ENCODE measurements at regions not wholly inside any gene's neighbourhood (a gene's known extent, or its start where the extent isn't known, plus 50 kb on each side); places are given as distances from the start of the nearest gene placed in this dataset.

GRCh38 chrX:109826954-109827708, 94.1 kb upstream of the ACSL4 start:
- Histone ChIP-seq H3K9me3 (no peaks in the 10 kb centered on the region), H3K4me3 (no peak overlapping the region), H3K27ac (no peak overlapping the region), H3K27me3 (replicated peaks; ENCODE audit: insufficient read depth) (no peaks in the 10 kb centered on the region), H3K36me3 (no peaks in the 10 kb centered on the region), H3K4me1 (ENCODE audit: control insufficient read depth in 1 of 2, low read depth in 2 of 2) (no peaks in the 10 kb centered on the region)
- ATAC-seq (ENCODE audit: insufficient number of reproducible peaks, low FRiP score, low read depth) (no peak), DNase-seq (ENCODE audit: low spot score) (no peak)
- TF ChIP-seq, protein P1, sequence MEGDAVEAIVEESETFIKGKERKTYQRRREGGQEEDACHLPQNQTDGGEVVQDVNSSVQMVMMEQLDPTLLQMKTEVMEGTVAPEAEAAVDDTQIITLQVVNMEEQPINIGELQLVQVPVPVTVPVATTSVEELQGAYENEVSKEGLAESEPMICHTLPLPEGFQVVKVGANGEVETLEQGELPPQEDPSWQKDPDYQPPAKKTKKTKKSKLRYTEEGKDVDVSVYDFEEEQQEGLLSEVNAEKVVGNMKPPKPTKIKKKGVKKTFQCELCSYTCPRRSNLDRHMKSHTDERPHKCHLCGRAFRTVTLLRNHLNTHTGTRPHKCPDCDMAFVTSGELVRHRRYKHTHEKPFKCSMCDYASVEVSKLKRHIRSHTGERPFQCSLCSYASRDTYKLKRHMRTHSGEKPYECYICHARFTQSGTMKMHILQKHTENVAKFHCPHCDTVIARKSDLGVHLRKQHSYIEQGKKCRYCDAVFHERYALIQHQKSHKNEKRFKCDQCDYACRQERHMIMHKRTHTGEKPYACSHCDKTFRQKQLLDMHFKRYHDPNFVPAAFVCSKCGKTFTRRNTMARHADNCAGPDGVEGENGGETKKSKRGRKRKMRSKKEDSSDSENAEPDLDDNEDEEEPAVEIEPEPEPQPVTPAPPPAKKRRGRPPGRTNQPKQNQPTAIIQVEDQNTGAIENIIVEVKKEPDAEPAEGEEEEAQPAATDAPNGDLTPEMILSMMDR (IDR thresholded peaks at IDR 0.05): no peak

DNA sequence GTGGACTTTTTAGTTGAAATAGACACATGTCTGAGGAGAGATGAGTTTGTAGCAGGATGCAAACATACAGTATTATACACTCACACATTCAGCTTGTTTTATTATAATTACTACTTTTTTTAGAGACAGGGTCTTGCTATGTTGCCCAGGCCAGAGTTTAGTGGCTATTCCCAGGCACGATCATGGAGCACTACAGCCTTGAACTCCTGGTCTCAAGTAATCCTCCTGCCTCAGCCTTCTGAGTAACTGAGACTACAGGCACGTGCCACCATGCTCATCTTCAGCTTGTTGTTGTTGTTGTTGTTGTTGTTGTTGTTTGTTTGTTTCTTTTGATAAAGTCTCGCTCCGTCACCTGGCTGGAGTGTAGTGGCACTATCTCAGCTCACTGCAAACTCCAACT, 94.7 kb upstream of the ACSL4 start:
- Histone ChIP-seq H3K4me1 (ENCODE audit: control insufficient read depth in 1 of 2, low read depth in 2 of 2) (no peaks in the 10 kb centered on the region), H3K27ac (no peak overlapping the region), H3K36me3 (no peaks in the 10 kb centered on the region), H3K4me3 (no peak overlapping the region), H3K9me3 (no peaks in the 10 kb centered on the region), H3K27me3 (replicated peaks; ENCODE audit: insufficient read depth) (no peaks in the 10 kb centered on the region)
- no peak for DNase-seq (ENCODE audit: low spot score)
- TF ChIP-seq, protein P1 (IDR thresholded peaks at IDR 0.05): no peak
- ATAC-seq (ENCODE audit: insufficient number of reproducible peaks, low FRiP score, low read depth): no peak

DNA sequence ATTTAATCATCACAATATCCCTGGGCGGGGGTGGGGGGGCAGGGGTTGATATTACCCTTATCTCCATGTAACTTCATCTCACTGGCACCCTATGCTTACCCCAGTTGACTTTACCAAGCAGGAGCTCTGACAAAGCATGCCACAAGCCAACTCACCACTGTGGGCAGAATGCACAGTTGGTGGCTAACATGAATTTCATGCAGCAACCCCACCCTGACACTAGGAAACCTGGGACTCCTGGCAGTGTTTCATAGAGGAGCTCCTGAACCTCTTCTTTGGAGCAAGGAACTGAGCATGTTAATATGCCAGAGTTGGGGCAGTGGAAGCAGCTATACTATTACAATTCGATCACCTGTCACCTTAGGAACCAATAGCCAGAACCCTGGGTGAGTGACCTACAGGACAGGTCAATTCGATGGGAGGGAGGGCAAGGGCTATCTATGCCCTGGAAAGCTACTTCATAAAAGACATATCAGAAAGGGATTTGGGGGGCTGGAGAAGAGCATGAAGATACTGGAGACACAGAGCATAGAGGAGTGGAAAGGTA, 97.2 kb upstream of the ACSL4 start:
- no peak for DNase-seq (ENCODE audit: low spot score)
- Histone ChIP-seq H3K27ac (no peak overlapping the region), H3K36me3 (no peaks in the 10 kb centered on the region), H3K4me1 (ENCODE audit: control insufficient read depth in 1 of 2, low read depth in 2 of 2) (no peaks in the 10 kb centered on the region), H3K4me3 (no peak overlapping the region), H3K9me3 (no peaks in the 10 kb centered on the region), H3K27me3 (replicated peaks; ENCODE audit: insufficient read depth) (no peaks in the 10 kb centered on the region)
- ATAC-seq (ENCODE audit: insufficient number of reproducible peaks, low FRiP score, low read depth): no peak
- TF ChIP-seq, protein P1 (IDR thresholded peaks at IDR 0.05): no peak

GRCh38 chrX:109830704-109831206, 97.7 kb upstream of the ACSL4 start:
- no peaks in the 10 kb centered on the region for H3K27me3 ChIP-seq (replicated peaks; ENCODE audit: insufficient read depth)
- H3K4me3 ChIP-seq: no peak overlapping the region
- no peaks in the 10 kb centered on the region for H3K4me1 ChIP-seq (ENCODE audit: control insufficient read depth in 1 of 2, low read depth in 2 of 2)
- TF ChIP-seq, protein P1 (IDR thresholded peaks at IDR 0.05): no peak
- ATAC-seq (ENCODE audit: insufficient number of reproducible peaks, low FRiP score, low read depth) (peak; percentile 43), DNase-seq (ENCODE audit: low spot score) (no peak)
- no peaks in the 10 kb centered on the region for H3K36me3 ChIP-seq
- H3K9me3 ChIP-seq: no peaks in the 10 kb centered on the region
- H3K27ac ChIP-seq: no peak overlapping the region

DNA sequence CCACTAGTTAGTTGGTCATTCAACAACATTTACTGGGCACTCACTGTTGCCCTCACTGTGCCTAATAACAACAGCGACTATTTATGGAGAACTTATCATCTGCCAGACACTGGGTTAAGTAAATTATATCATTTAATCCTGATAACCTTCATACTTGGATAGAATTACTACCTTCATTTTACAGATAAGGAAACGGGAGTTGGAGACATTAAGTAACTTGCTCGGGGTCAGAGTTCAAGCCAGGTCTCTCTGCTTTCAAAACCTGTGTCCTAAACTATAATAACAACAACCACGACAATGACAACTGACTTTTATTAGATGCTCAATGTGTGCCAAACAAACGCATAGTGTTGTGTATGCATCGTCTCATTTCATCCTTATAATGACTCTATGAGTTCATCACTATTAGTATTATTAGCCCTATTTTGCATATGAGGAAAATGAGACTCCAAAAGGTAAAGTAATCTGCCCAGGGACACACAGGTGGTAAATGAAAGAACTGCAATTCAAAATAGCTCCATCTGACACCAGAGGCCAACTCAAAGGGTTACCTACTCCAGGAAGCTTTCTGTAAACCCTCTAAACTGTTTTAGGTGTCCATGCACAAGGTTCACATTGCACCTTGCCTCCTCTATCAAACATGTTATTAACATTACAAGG, 98.4 kb upstream of the ACSL4 start:
- Histone ChIP-seq H3K4me1 (ENCODE audit: control insufficient read depth in 1 of 2, low read depth in 2 of 2) (no peaks in the 10 kb centered on the region), H3K27me3 (replicated peaks; ENCODE audit: insufficient read depth) (no peaks in the 10 kb centered on the region), H3K27ac (no peak overlapping the region), H3K9me3 (no peaks in the 10 kb centered on the region), H3K4me3 (no peak overlapping the region), H3K36me3 (no peaks in the 10 kb centered on the region)
- ATAC-seq (ENCODE audit: insufficient number of reproducible peaks, low FRiP score, low read depth) (no peak), DNase-seq (ENCODE audit: low spot score) (no peak)
- TF ChIP-seq, protein P1 (IDR thresholded peaks at IDR 0.05): no peak

Data from thoracic aorta (tissue), 2 donors.